GM13976 (cell line): ENCODE measurements at regions not wholly inside any gene's neighbourhood (a gene's known extent, or its start where the extent isn't known, plus 50 kb on each side); places are given as distances from the start of the nearest gene placed in this dataset.

Source experiments
- DNase-seq: peaks from one replicate; pipeline ENCODE4 v3.0.0; 2012; ENCODE audit warnings: low spot score
- in situ Hi-C: fragments of 300-500 bp; cut with MboI; formaldehyde crosslinking; loops from one replicate; pipeline ENCODE4 v1.12.0; 2022; ENCODE audit warnings: low sequenced_read_pairs, mixed read lengths, inconsistent platforms; ENCODE audit not compliant: unreplicated experiment
- TF ChIP-seq, protein P1 (sequence below): IDR thresholded peaks from 2 replicates; pipeline ENCODE4 v1.5.1; 2012; ENCODE audit warnings: borderline replicate concordance, mild to moderate bottlenecking; ENCODE audit not compliant: insufficient read depth; ENCODE audit errors: extremely low read depth, missing control alignments, control extremely low read depth

DNA sequence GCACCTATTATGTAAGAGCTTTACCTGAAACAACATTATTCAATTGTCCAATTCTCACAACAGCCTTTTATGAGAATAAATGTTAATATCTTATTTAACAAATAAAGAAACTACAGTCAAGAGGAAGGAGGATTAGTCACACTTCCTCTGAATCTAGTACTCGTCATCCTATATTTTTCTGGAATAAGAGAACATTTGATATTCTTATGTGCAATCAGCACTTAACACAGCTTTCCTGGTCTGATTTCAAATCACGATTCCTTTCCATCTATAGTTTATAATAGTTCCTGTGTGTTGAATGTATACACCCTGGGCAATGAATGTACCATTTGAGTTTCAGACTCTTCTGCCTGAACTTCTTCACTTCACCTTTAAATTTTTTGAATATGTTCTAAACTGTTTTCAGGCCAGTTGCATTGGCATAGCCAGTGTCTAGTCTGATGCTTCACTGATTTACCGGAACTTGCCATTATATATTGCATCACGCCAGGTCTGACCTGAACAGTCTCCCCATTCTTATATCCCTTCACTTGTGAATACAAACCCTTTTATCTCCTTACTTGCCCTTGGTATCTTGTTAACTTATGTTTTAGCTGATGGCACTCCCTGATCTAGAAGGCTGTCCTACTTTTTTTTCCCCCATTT is 698.3 kb downstream of the MAT2B start:
- in situ Hi-C loops, result no loop called here
- TF ChIP-seq, protein P1, sequence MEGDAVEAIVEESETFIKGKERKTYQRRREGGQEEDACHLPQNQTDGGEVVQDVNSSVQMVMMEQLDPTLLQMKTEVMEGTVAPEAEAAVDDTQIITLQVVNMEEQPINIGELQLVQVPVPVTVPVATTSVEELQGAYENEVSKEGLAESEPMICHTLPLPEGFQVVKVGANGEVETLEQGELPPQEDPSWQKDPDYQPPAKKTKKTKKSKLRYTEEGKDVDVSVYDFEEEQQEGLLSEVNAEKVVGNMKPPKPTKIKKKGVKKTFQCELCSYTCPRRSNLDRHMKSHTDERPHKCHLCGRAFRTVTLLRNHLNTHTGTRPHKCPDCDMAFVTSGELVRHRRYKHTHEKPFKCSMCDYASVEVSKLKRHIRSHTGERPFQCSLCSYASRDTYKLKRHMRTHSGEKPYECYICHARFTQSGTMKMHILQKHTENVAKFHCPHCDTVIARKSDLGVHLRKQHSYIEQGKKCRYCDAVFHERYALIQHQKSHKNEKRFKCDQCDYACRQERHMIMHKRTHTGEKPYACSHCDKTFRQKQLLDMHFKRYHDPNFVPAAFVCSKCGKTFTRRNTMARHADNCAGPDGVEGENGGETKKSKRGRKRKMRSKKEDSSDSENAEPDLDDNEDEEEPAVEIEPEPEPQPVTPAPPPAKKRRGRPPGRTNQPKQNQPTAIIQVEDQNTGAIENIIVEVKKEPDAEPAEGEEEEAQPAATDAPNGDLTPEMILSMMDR, result no peak
- no peak for DNase-seq

DNA sequence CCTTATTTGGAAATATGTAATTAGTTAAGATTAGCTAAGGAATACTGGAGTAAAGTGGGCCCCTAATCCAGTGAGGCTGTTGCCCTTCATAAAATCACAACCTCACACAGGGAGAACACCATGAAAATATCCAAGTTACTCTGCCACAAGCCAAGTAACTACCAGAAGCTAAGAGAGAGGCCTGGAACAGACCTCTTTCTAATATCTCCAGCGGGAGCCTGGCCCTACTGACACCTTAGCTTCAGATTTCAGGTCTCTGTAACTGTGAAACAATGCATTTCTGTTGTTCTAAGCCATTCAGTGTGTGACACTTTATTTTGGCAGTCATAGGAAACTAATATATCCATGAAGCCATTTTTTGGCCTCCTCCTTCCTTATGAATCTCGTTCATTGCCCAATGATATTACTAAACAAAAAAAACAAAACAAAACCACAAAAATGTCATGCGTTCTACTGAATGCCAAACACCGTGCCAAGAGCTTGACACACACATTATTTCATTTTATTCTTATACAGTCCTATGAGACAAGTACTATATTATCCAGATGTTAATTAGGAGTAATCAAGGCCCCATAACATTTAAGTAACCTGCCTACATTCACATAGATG is 699.0 kb downstream of the MAT2B start:
- DNase-seq, result no peak
- in situ Hi-C loops, result no loop called here
- TF ChIP-seq, protein P1, result no peak

DNA sequence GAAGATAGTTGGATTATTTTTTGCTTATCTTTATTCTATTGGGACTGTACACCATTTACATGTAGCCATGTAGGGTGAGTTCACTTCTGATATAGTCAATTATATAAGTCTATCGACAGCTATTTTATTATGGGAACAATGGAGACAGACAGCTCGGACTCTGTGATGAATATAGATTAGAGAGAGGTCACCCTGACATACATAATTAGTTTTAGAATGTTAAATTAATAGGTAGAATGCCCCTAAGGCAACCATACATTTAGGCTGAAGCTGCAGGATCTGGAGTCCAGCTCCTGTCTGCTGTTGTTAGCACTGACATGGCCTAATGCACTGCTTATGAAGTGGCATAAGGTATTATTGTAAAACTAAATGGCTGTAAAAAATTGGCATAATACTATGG is 700.8 kb downstream of the MAT2B start:
- no peak for DNase-seq
- in situ Hi-C loops, result no loop called here
- TF ChIP-seq, protein P1, result no peak

DNA sequence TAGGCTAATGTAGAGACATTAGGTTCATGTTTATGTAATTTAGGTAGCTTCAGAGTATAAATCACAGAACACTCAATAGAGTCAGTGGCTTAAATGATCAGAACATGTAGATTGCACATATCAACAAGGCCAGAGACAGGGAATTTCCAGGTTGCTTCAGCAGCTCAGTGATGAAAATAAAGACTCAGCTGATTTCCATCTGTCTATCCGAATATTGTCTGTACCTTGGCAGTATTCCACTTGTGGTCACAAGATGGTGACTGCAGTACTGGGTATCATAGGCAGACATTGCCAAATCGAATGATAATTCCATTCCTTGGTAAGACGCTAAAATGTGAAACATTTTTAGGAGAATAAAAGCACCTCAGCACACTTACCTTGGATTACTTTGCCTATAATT is 702.2 kb downstream of the MAT2B start:
- in situ Hi-C loops, result no loop called here
- TF ChIP-seq, protein P1, result no peak
- DNase-seq, result no peak

DNA sequence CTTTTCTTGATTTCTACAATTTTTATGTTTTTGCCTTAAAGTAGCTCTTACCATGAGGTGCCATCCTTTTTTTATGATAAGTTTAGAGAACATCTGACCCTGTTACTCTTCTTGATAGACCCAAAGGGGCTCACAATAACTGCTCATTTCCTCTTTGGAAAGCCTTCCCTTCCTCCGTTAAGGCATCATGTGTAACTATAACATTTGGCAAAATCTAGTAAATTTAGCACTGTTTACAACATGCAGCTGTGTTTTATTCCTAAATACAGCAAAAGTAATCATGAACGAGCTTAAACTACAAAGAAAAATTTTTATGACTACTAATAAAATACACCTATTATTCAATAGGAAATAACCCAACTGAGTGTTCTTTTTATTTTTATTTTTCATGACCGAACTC is 705.1 kb downstream of the MAT2B start:
- in situ Hi-C loops, result no loop called here
- TF ChIP-seq, protein P1, result no peak
- no peak for DNase-seq

DNA sequence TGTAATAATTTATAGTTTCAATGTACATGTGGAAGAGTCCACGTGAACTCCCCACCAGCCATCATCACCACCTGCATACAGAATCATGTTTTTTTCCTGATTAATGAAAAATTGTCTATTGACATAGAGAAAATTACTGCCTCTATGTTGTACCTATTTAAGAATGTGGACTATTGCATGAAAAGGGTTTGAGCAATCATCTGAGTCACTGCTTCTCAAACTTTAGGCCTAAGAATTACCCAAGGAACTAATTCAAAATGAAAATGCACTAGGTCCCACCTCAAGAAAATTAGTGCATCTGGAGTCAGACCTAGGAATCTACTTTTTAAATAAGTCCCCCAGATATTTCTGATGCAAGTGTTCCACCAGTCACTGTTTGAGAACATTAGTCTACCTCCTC is 709.3 kb downstream of the MAT2B start:
- in situ Hi-C loops, result no loop called here
- no peak for DNase-seq
- TF ChIP-seq, protein P1, result no peak
